Suppressor macrophage treated with lipopolysaccharide for 1 hour (primary cell): ENCODE measurements at regions not wholly inside any gene's neighbourhood (a gene's known extent, or its start where the extent isn't known, plus 50 kb on each side); places are given as distances from the start of the nearest gene placed in this dataset.

ENCODE experiments used
- DNase-seq, 3 donors: peaks; one replicate each; pipeline ENCODE4 v3.0.0-alpha.2; 2020 to 2022

DNA sequence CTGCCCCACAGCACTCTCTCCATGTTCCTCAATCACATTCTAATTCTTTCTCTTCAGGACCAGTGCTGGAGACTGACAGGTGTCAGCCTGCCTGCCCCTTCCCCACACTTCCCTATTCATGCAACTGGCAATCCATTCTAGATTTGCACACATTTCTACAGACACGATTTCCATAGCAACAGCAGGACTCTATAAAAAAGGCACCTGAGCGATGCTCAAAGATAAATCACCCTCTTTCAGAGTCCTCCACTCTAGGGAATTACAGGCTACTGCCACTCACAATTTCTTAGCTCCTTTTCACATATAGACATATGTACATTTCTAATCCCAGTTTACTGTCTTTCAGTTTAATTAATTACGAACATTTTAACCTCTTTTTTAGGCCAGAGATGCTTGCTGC, 118.1 kb upstream of the ANKRD1 start:
- no peak for DNase-seq

DNA sequence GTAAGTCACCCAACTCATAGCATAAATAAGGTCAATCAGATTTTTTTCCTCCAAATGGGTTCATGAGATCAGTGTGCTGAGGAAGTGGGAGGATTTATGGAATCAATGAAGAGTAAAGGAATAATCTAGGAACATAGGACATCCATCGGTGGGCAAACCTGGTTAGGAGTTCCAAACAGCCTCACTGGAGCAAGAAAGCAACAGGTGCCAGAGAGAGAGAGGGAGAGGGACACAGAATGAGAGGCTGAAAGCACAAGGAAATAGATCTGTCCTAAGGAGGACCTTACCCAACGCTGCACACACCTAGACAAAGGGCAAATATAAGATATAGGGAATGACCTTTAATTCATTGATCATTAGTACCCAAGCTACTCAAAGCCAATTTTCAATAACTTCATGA, 119.5 kb upstream of the ANKRD1 start:
- no peak for DNase-seq

GRCh38 chr10:91042069-91042468, 121.2 kb upstream of the ANKRD1 start:
- DNase-seq: no peak

DNA sequence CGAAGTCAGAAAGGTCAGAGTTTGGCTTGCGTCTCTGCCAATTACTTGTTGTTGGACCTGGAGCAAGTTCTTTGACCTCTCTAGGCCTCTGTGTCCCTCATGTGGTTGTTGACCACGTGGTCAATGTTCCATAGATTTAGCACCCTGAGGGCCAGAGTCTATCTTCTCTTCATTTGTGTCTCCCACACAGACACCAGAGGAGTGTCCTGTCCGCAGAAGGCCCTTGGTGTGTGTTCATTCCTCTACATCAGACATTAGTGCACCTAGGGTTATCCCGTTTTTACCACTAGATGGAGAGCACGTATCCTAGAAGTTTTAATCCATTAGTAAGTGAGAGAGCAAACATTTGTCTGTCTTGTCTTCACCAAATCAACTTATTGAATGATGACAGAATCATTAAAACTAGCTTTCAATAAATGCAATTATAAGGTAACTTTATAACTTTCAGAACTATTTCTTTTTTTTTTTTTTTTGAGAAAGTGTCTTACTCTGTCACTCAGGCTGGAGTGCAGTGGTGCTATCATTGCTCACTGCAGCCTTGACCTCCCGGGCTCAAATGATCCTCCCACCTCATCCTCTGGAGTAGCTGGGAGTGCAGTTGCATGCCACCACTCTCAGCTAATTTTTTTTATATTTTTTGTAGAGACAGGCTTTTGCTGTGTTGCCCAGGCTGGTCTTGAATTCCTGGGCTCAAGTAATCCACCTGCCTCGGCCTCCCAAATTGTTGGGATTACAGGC, 122.5 kb upstream of the ANKRD1 start:
- peak in 1 of 3 donors; percentile 14 for DNase-seq

- DNase-seq: no peak
These were observed 126.0 kb upstream of the ANKRD1 start for GRCh38 chr10:91046869-91047268.

DNA sequence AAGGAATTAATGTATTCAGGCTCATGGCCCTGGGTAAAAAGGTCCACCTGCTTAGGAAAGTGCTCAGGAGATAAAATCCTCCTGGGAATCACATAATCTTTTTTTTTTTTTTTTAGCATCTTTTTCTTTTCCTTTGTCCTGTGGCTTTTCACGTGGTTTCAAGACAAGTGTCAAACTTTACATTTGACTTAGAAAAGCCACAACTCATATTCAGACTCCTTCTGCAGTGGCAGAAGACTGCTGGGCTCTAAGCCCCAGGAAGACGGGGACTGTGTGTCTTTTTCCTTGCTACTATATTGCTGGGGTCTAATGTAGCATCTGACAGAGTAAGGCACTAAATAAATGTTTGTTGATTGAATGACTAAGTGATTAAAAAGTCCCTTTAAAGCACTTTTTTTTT, 127.5 kb upstream of the ANKRD1 start:
- no peak for DNase-seq

GRCh38 chr10:91049296-91049987, 128.6 kb upstream of the ANKRD1 start:
- DNase-seq: no peak

DNA sequence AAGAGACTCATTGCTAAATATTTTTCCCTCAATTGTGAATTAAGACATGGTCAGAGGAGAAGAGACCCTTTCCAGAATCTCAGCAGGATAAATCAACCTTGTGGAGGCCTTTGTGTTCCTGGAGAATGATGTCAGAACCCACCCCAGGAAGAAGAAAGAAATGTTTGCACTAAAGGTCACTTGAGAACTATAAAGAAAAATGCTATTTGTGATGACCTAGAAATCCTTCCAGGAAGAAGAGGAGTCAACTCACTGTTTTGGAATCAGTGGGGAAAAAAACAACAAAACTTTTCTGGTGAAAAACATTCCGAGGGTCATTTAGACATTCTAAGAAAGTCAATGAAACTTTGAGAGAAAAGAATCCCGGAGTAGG, 129.1 kb upstream of the ANKRD1 start:
- no peak for DNase-seq

- no peak for DNase-seq
These were observed 129.6 kb upstream of the ANKRD1 start for GRCh38 chr10:91050371-91051034.

DNA sequence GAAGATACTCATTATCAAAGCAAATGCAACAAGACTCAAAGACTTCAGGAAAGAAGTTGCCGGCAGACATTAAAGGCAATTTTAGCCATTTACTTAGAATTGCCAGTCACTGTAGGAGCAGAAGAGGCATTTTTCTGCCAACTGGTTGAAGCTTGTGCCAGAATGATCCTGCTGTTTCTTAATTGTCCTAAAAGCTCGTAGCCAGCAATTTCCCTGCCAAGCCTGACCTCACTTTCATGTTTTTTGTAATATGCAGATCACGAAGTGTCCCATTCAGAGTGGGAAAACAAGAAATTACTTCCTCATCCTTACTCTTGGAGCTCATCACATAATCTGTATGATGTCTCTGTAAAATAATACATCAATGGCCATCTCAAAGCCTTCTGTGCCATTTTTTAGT, 130.9 kb upstream of the ANKRD1 start:
- DNase-seq: no peak

DNA sequence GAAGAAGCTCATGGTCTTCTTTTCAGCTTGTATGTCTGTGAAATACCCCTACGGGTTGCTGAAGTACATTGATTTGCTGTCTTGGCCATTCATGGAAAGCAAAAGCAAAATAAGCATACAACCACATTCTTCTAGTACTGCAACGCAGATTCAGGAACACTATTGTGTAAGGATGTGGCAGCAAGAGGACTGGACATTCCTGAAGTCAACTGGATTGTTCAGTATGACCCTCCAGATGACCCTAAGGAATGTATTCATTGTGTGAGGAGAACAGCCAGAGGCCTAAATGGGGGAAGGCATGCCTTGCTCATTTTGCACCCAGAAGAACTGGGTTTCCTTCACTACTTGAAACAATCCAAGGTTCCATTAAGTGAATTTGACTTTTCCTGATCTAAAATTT, 133.4 kb upstream of the ANKRD1 start:
- no peak for DNase-seq

DNA sequence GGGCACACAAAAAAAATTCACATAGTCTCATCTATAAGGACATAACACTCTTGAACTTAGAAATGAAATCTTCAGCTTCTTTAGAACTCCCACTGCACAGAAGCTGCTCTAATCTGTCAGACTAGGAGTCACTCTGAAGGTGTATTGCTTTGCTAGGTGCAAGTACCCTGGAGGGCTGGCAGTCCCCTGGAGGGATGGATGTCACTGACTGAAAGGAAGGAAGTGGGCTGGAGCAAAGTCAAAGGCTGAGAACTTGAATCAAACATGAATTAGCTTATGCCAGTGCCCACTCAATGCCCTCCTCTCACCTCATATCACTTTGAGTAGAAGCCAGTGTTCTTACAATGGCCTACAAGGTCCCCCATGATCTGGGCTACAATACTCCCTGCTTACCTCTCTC, 140.3 kb upstream of the ANKRD1 start:
- no peak for DNase-seq

GRCh38 chr10:91061608-91062007, 140.7 kb upstream of the ANKRD1 start:
- no peak for DNase-seq

DNA sequence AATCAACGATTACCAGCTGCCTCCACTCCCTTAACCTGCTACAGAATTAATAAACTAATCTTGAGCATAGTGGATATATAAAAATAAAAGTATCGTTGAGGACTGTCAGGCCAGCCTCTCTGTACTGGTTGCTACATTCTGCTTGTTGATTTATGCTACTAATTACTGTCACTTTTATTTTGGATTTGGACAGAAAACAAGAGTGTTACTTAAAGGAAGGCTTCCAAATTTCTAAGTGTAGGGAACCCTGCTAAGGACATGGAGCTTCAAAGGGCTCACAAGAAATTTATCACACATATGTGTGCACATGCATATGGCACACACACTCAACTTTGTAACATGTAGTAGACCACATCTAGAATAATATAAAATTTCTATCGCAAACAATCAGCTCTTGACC, 141.2 kb upstream of the ANKRD1 start:
- no peak for DNase-seq

GRCh38 chr10:91071786-91072185, 148.7 kb upstream of the PCGF5 start:
- DNase-seq: no peak

DNA sequence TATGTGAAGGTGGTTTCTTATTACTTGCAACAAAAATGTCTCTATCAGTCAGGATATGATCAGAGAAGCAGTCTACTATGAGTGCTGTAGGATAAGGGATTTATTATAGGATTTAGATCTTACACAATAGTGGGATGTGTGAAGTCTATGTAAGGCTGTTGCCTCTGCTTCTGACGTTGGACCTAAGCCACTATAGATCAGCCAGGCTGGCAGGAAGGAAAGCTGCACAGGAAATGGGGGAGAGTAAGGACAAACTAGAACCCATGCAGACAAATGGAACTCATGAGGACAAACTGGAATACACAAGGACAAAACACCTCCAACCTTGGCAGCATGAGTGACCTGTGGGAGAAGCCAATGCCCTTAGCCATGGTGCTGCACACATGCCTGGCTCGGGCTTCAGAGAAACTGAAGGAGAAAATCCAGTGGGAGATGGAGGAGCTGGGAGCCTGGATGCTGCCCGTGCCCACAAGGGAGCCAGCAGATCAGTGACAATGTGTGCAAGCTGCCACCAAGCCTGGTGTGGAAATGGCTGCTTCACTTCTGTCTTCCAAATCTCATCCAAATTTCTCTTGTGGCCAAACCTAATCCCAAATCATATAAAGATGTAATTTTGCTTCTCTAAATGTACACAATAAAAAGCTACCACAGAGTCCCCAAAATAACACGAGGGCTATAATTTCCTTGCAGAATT, 147.0 kb upstream of the PCGF5 start:
- no peak for DNase-seq

DNA sequence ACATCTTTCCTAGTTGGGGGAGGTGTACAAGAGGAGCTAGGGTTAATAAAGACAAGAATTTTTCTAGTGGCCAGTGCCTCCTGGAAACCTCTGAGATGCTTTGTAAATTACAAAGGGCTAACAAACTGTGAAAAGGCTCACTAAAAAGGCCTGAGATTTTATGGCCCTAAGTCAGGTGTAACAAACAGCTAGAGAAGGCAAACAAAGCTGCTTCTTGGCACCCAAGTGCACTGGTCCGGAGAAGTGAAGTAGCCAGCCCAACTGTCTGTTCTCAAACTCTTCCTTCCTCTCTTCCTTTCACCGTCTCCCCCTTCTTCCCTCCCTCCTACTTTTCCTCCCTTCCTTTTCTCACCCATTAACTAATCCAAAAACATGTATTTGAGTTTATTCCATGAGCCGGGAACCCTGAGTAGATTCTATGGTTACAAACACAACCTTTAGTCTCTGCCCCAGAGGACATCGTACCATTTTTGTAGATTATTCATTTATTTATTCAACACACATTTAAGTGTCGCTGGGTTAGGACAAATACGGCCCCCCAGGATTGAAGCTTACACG, 143.4 kb upstream of the PCGF5 start:
- DNase-seq: no peak

DNA sequence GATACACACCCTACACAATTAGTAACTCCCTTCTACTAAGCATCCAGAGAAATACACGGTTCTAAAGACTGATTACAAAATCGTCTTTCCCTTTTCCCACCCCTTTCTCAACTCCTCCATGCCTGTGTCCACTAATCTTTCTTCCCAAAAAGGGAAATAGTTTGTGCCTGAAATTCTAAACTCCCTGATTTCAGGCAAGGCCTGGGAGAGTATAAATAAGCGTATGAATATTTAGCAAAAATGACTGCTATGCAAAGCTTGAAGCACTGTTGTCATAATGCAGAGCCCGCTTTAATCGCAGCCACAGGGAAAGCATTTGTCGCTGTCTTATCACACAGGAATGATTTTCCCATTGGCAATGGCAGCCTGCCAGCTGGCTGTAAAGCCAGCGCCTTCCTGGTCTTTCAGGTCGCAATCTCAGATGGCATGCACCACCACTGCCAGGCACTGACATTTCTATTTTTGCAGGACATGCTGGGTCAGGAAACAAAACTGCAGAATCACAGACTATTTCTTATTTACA, 142.9 kb upstream of the PCGF5 start:
- no peak for DNase-seq

DNA sequence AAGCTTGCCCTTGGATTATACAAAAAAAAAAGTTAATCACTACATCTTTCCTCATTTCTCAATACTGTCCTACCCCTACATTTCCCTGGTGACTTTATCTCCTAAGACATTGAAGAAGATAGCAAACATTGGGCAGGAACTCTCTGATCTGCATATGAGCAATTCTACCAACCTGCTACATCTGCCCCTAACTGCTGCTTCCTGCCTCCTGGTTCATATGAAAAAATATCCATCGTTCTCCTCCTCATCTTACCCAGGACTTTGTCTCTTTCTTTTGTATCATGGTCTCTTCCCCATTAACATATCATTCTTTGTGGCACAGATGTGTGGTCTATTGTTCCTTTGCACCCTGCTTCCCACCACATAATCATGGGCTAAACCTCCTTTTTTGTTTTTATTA, 139.7 kb upstream of the PCGF5 start:
- no peak for DNase-seq

- DNase-seq: no peak
These were observed 138.0 kb upstream of the PCGF5 start for GRCh38 chr10:91082447-91082846.

DNA sequence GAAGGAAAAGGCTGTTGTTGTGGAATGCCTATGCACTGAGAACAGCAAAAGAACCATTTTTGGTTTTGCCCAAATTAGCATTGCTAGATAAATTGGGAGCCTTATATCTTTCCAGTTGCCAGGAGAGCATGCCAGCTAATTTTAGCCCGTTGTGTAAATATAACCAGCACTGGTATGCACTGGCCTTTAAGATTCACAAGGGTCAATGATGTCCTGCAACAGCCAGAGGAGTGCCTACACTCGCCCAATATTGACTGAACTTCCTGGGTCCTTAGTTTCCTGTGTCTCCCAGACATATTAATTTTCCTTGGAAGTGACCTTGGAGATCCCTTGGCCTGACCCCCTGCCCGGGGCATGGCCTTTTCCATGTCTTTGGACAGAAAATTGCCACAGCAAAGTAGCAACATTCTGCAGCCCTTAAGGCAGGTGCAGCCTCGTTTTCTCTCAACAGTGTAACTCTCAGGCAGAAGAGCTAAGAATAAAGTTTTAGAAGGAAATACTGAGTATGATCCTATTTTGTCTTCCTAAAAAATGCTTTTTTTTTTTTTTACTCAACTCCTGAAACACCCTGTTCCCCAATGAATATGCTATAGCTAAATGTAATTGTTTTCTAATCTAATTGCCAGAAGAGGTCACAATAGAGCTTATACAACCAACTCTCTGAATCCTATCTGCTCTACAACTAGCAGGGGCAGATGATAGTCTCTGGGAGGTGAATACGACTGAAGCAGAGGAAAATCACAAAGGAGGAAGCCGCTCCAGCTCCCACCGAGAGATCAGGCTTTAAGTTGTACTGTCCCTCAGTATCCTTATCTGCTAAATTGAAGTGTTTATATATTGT, 131.9 kb upstream of the PCGF5 start:
- DNase-seq: peak; percentile 7 to 27 (median 20)
